Upper lobe of left lung (tissue), 6 donors: ENCODE measurements at regions not wholly inside any gene's neighbourhood (a gene's known extent, or its start where the extent isn't known, plus 50 kb on each side); places are given as distances from the start of the nearest gene placed in this dataset.

Experiments used
- ATAC-seq, 2 donors: fragments of 200-7000 bp; cut with Tn5 transposase; one replicate each; pipeline ENCODE4 v1.9.1; 2022; ENCODE audit warnings: mild to moderate bottlenecking in 2 of 2, moderate library complexity in 2 of 2; ENCODE audit not compliant: low FRiP score in 2 of 2
- DNase-seq, 2 donors: peaks; one replicate each; pipeline ENCODE4 v3.0.0-alpha.2; 2019 to 2020
- H3K27ac ChIP-seq, 4 donors: fragments of 200-600 bp; sonication (generic); one replicate each; pipeline ENCODE4 v1.5.1; 2016 to 2019
- H3K27me3 ChIP-seq, 4 donors: fragments of 200-600 bp; sonication (generic); one replicate each; pipeline ENCODE4 v1.5.1; 2017 to 2019
- H3K36me3 ChIP-seq, 4 donors: fragments of 200-600 bp; sonication (generic); one replicate each; pipeline ENCODE4 v1.5.1; 2016 to 2019
- H3K4me1 ChIP-seq, 4 donors: fragments of 200-600 bp; sonication (generic); one replicate each; pipeline ENCODE4 v1.5.1; 2018 to 2019
- H3K4me3 ChIP-seq, 4 donors: fragments of 200-600 bp; sonication (generic); one replicate each; pipeline ENCODE4 v1.5.1; 2017 to 2019; ENCODE audit warnings: mild to moderate bottlenecking in 2 of 4, moderate library complexity in 1 of 4
- H3K9me3 ChIP-seq, 4 donors: fragments of 200-600 bp; sonication (generic); one replicate each; pipeline ENCODE4 v1.5.1; 2018 to 2019
- EP300 ChIP-seq, 4 donors: sonication (generic); formaldehyde crosslinking; IDR thresholded peaks; one replicate each; pipeline ENCODE4 v1.5.1; 2017; ENCODE audit warnings: antibody characterized with exemption in 4 of 4, control low read depth in 2 of 4
- POLR2A ChIP-seq, 4 donors: fragments of 450-650 bp; IDR thresholded peaks; one replicate each; pipeline ENCODE4 v1.5.1; 2016 to 2017; ENCODE audit warnings: antibody characterized with exemption in 4 of 4, mild to moderate bottlenecking in 2 of 4
- POLR2AphosphoS5 ChIP-seq, 2 donors: sonication (generic); formaldehyde crosslinking; IDR thresholded peaks; one replicate each; pipeline ENCODE4 v1.5.1; 2017; ENCODE audit warnings: antibody characterized with exemption in 2 of 2
- WGBS, 2 donors: methylation state at CpG; one replicate each; pipeline ENCODE4 v1.1.5; 2017 to 2018; 5-methylcytosine and 5-hydroxymethylcytosine counted together
- TF ChIP-seq, protein P1 (sequence below), 6 experiments: fragments of 450-650 bp in 4 of 6; fragments of 200-600 bp in 2 of 6; sonication (generic) in 2 of 6; IDR thresholded peaks; one replicate each; pipeline ENCODE4 v1.5.1; 2016 to 2019; ENCODE audit warnings: antibody characterized with exemption in 6 of 6
- donor health status: DM: no; HTN: no; CAD: no; lungs with moderate emphysema.
- donor health status: DM: no; HTN: yes; CAD: no; lungs with severe emphysema.

- no peaks in the 10 kb centered on the region for H3K27me3 ChIP-seq
- H3K9me3 ChIP-seq = no peaks in the 10 kb centered on the region
- no peak for ATAC-seq
- TF ChIP-seq, protein P1, sequence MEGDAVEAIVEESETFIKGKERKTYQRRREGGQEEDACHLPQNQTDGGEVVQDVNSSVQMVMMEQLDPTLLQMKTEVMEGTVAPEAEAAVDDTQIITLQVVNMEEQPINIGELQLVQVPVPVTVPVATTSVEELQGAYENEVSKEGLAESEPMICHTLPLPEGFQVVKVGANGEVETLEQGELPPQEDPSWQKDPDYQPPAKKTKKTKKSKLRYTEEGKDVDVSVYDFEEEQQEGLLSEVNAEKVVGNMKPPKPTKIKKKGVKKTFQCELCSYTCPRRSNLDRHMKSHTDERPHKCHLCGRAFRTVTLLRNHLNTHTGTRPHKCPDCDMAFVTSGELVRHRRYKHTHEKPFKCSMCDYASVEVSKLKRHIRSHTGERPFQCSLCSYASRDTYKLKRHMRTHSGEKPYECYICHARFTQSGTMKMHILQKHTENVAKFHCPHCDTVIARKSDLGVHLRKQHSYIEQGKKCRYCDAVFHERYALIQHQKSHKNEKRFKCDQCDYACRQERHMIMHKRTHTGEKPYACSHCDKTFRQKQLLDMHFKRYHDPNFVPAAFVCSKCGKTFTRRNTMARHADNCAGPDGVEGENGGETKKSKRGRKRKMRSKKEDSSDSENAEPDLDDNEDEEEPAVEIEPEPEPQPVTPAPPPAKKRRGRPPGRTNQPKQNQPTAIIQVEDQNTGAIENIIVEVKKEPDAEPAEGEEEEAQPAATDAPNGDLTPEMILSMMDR (IDR thresholded peaks at IDR 0.05) = no peak
- TF ChIP-seq POLR2AphosphoS5 (IDR thresholded peaks at IDR 0.05) = no peak
- TF ChIP-seq POLR2A (IDR thresholded peaks at IDR 0.05) = no peak
- no peak for TF ChIP-seq EP300 (IDR thresholded peaks at IDR 0.05)
- H3K4me1 ChIP-seq = peaks cover 2 to 11% (median 3%) of the 10 kb centered on the region in 4 donors
- no peak for DNase-seq
- H3K36me3 ChIP-seq = no peaks in the 10 kb centered on the region
- H3K4me3 ChIP-seq = no peak overlapping the region
- WGBS, 2 donors = 57 to 58% methylated on average over 3 of the region's 3 CpGs
- H3K27ac ChIP-seq = no peak overlapping the region
Measured at GRCh38 chr20:11235058-11235457, 561.3 kb upstream of the JAG1 start.

GRCh38 chr20:11242320-11242719, 568.5 kb upstream of the JAG1 start:
- Histone ChIP-seq H3K27me3 (no peaks in the 10 kb centered on the region), H3K9me3 (no peaks in the 10 kb centered on the region), H3K36me3 (no peaks in the 10 kb centered on the region), H3K4me3 (no peak overlapping the region), H3K27ac (no peak overlapping the region), H3K4me1 (no peaks in the 10 kb centered on the region)
- no peak for TF ChIP-seq EP300 (IDR thresholded peaks at IDR 0.05)
- no peak for TF ChIP-seq POLR2AphosphoS5 (IDR thresholded peaks at IDR 0.05)
- TF ChIP-seq POLR2A (IDR thresholded peaks at IDR 0.05) = no peak
- TF ChIP-seq, protein P1 (IDR thresholded peaks at IDR 0.05) = no peak
- DNase-seq = no peak
- ATAC-seq = no peak
- 97 to 100% methylated on average over 2 of the region's 2 CpGs for WGBS, 2 donors

DNA sequence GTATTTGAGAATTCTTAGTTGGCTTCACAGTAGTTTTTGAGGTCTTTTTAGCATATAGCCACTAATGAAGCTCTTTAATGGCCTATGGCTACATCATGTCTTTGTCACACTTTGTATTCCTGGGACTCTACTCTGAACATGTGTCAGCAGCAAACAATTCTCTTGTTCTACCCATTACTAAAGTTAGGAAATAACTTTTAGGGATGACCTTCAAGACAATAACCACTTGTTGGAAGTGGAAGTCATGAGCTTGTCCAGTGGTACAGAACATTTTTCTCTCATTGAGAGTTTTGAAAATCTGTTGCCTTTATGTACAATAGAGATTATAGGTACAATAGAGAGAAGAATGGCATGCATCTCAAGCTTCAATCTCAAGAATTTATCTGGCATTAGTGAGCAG, 571.6 kb upstream of the JAG1 start:
- DNase-seq = no peak
- Histone ChIP-seq H3K27ac (no peak overlapping the region), H3K27me3 (no peaks in the 10 kb centered on the region), H3K4me3 (no peak overlapping the region), H3K36me3 (no peaks in the 10 kb centered on the region), H3K9me3 (no peaks in the 10 kb centered on the region), H3K4me1 (no peaks in the 10 kb centered on the region)
- ATAC-seq = no peak
- TF ChIP-seq EP300 (IDR thresholded peaks at IDR 0.05) = no peak
- TF ChIP-seq POLR2A (IDR thresholded peaks at IDR 0.05) = no peak
- no peak for TF ChIP-seq POLR2AphosphoS5 (IDR thresholded peaks at IDR 0.05)
- TF ChIP-seq, protein P1 (IDR thresholded peaks at IDR 0.05) = no peak

DNA sequence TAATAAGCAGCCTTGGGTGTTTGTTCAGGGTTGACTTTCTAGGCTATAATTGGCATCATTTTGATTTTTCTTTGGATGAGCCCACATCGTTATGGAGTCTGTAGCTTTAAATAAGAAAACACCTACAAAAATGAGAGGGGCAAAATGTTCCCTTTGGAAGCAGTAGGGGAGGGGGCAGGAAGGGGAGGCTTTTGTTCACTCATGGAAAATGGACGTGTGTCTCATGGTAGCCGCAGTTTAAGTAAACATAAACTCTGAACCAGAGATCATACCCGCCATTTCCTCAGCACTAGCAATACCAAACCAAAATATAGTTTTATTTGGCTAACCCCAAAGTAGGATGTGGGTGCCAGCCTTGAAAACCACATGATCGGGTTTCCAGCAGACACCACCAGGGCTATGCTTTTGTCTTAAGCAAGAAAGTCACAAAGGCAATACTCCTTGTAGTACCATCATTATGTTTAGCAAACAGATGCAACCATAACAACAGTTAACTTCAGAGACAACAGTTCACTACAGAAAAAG, 572.5 kb upstream of the JAG1 start:
- Histone ChIP-seq H3K36me3 (no peaks in the 10 kb centered on the region), H3K4me1 (no peaks in the 10 kb centered on the region), H3K27me3 (no peaks in the 10 kb centered on the region), H3K4me3 (no peak overlapping the region), H3K27ac (no peak overlapping the region), H3K9me3 (no peaks in the 10 kb centered on the region)
- ATAC-seq (no peak), DNase-seq (no peak)
- 51 to 58% methylated on average over 5 of the region's 5 CpGs for WGBS, 2 donors
- no peak for TF ChIP-seq EP300 (IDR thresholded peaks at IDR 0.05)
- TF ChIP-seq, protein P1 (IDR thresholded peaks at IDR 0.05) = no peak
- TF ChIP-seq POLR2A (IDR thresholded peaks at IDR 0.05) = no peak
- TF ChIP-seq POLR2AphosphoS5 (IDR thresholded peaks at IDR 0.05) = no peak
